Tibial nerve (tissue), 4 donors: ENCODE measurements at regions not wholly inside any gene's neighbourhood (a gene's known extent, or its start where the extent isn't known, plus 50 kb on each side); places are given as distances from the start of the nearest gene placed in this dataset.

ENCODE experiments used
- CTCF ChIP-seq, 5 experiments: fragments of 200-600 bp in 3 of 5; fragments of 450-650 bp in 2 of 5; sonication (generic) in 3 of 5; IDR thresholded peaks; one replicate each; pipeline ENCODE4 v1.5.1; 2016 to 2019; ENCODE audit warnings: antibody characterized with exemption in 5 of 5, mild to moderate bottlenecking in 3 of 5, moderate library complexity in 2 of 5
- EP300 ChIP-seq, 2 donors: sonication (generic); formaldehyde crosslinking; IDR thresholded peaks; one replicate each; pipeline ENCODE4 v1.6.1; 2017; ENCODE audit warnings: antibody characterized with exemption in 2 of 2, mild to moderate bottlenecking in 1 of 2
- POLR2A ChIP-seq, 2 donors: fragments of 450-650 bp; IDR thresholded peaks; one replicate each; pipeline ENCODE4 v1.6.1; 2017; ENCODE audit warnings: antibody characterized with exemption in 2 of 2, mild to moderate bottlenecking in 2 of 2, moderate library complexity in 2 of 2

GRCh38 chr15:47553947-47554346, 163.4 kb upstream of the SEMA6D start:
- TF ChIP-seq EP300 (IDR thresholded peaks at IDR 0.05) (no peak), CTCF (IDR thresholded peaks at IDR 0.05) (no peak), POLR2A (IDR thresholded peaks at IDR 0.05) (no peak)
